PC-9 (cell line): ENCODE measurements at regions not wholly inside any gene's neighbourhood (a gene's known extent, or its start where the extent isn't known, plus 50 kb on each side); places are given as distances from the start of the nearest gene placed in this dataset.

Experiments
- EZH2 ChIP-seq: fragments of 200-600 bp; sonication (generic); IDR thresholded peaks from 2 replicates; pipeline ENCODE4 v1.8.0; 2017; ENCODE audit warnings: antibody characterized with exemption, low read depth
- TF ChIP-seq, protein P1 (sequence below): fragments of 200-600 bp; sonication (generic); conservative IDR thresholded peaks from 2 replicates; pipeline ENCODE4 v1.6.1; 2017; ENCODE audit warnings: mixed run types, antibody characterized with exemption, mild to moderate bottlenecking, moderate library complexity

DNA sequence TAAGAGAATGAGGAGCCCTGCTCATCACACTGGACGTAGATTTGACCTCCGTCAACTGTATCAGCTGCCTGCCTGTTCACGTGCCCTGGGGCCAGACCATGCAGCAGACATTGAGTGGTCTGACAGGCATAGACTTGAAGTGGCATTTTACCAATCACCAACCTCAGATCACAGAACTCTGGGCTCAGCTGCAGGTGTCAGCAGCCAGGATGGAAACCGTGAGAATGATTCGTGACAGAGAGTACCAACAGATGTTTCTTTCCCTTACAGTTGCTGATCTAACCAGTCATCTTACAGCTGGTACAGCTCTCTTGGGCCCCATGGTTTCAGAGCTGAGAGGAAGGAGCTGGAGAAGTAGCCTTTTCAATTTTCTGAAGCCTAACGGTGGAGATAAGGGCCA is 148.9 kb downstream of the EN1 start:
- TF ChIP-seq, protein P1, sequence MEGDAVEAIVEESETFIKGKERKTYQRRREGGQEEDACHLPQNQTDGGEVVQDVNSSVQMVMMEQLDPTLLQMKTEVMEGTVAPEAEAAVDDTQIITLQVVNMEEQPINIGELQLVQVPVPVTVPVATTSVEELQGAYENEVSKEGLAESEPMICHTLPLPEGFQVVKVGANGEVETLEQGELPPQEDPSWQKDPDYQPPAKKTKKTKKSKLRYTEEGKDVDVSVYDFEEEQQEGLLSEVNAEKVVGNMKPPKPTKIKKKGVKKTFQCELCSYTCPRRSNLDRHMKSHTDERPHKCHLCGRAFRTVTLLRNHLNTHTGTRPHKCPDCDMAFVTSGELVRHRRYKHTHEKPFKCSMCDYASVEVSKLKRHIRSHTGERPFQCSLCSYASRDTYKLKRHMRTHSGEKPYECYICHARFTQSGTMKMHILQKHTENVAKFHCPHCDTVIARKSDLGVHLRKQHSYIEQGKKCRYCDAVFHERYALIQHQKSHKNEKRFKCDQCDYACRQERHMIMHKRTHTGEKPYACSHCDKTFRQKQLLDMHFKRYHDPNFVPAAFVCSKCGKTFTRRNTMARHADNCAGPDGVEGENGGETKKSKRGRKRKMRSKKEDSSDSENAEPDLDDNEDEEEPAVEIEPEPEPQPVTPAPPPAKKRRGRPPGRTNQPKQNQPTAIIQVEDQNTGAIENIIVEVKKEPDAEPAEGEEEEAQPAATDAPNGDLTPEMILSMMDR, result no peak
- TF ChIP-seq EZH2, result no peak
